GM18873 (cell line): ENCODE measurements at regions not wholly inside any gene's neighbourhood (a gene's known extent, or its start where the extent isn't known, plus 50 kb on each side); places are given as distances from the start of the nearest gene placed in this dataset.

Experiments
- ATAC-seq: cut with Tn5 transposase; IDR thresholded peaks from one replicate; pipeline ENCODE4 v1.9.1; 2021; ENCODE audit warnings: mild to moderate bottlenecking, moderate library complexity, moderate number of reproducible peaks; ENCODE audit not compliant: unreplicated experiment, low FRiP score

GRCh38 chr12:88251798-88252197, 109.7 kb downstream of the TMTC3 start:
- ATAC-seq: no peak

GRCh38 chr12:88253371-88253978, 111.4 kb downstream of the TMTC3 start:
- no peak for ATAC-seq

- no peak for ATAC-seq
Observed at GRCh38 chr12:88255224-88255623, 113.1 kb downstream of the TMTC3 start.

GRCh38 chr12:88255847-88256246, 113.7 kb downstream of the TMTC3 start:
- no peak for ATAC-seq

- ATAC-seq: no peak
Observed at GRCh38 chr12:88258396-88258795, 116.3 kb downstream of the TMTC3 start.

- ATAC-seq: no peak
Observed at GRCh38 chr12:88266806-88267360, 124.8 kb downstream of the TMTC3 start.

GRCh38 chr12:88267630-88268029, 125.5 kb downstream of the TMTC3 start:
- no peak for ATAC-seq

GRCh38 chr12:88272456-88272855, 130.3 kb downstream of the TMTC3 start:
- ATAC-seq: no peak

- ATAC-seq: no peak
Observed at GRCh38 chr12:88273450-88273849, 131.3 kb downstream of the TMTC3 start.

GRCh38 chr12:88273875-88274274, 131.8 kb downstream of the TMTC3 start:
- no peak for ATAC-seq

- no peak for ATAC-seq
Observed at GRCh38 chr12:88291498-88292131, 149.5 kb downstream of the TMTC3 start.

GRCh38 chr12:88298014-88298682, 156.0 kb downstream of the TMTC3 start:
- ATAC-seq: no peak

- no peak for ATAC-seq
Observed at GRCh38 chr12:88298761-88299242, 156.7 kb downstream of the TMTC3 start.

GRCh38 chr12:88299567-88300101, 157.5 kb downstream of the TMTC3 start:
- peak; percentile 96 for ATAC-seq

- ATAC-seq: no peak
Observed at GRCh38 chr12:88300931-88301330, 158.8 kb downstream of the TMTC3 start.

- ATAC-seq: no peak
Observed at GRCh38 chr12:88303335-88303734, 161.2 kb downstream of the TMTC3 start.

- no peak for ATAC-seq
Observed at GRCh38 chr12:88305254-88305890, 163.3 kb downstream of the TMTC3 start.

- no peak for ATAC-seq
Observed at GRCh38 chr12:88306471-88307069, 164.5 kb downstream of the TMTC3 start.

- no peak for ATAC-seq
Observed at GRCh38 chr12:88307961-88308360, 165.9 kb downstream of the TMTC3 start.

- no peak for ATAC-seq
Observed at GRCh38 chr12:88308825-88309224, 166.7 kb downstream of the TMTC3 start.
